Esophagus (tissue), 2 donors: ENCODE measurements at regions not wholly inside any gene's neighbourhood (a gene's known extent, or its start where the extent isn't known, plus 50 kb on each side); places are given as distances from the start of the nearest gene placed in this dataset.
"Not testable (repeated sequence)": the region's sequence is repeated elsewhere in the genome, so short reads cannot be mapped to it uniquely, and the experiment has no call there.

Experiments used
- H3K27ac ChIP-seq, 2 donors: one replicate each; pipeline ENCODE4 v1.5.1; 2013; ENCODE audit warnings: low read depth in 2 of 2, mild to moderate bottlenecking in 2 of 2, inconsistent platforms in 1 of 2, low read length in 1 of 2, moderate library complexity in 1 of 2
- H3K27me3 ChIP-seq, 2 donors: one replicate each; pipeline ENCODE4 v1.6.1; 2013; ENCODE audit warnings: low read length in 2 of 2, control low read depth in 1 of 2, mild to moderate bottlenecking in 1 of 2; ENCODE audit not compliant: insufficient read depth in 2 of 2, control insufficient read depth in 1 of 2
- H3K36me3 ChIP-seq, 2 donors: one replicate each; pipeline ENCODE4 v1.6.1; 2013; ENCODE audit warnings: low read length in 1 of 2; ENCODE audit not compliant: control insufficient read depth in 2 of 2, insufficient read depth in 2 of 2
- H3K4me1 ChIP-seq, 2 donors: one replicate each; pipeline ENCODE4 v1.6.1; 2013; ENCODE audit warnings: low read length in 1 of 2; ENCODE audit not compliant: control insufficient read depth in 2 of 2, insufficient read depth in 2 of 2
- H3K4me3 ChIP-seq, 2 donors: one replicate each; pipeline ENCODE4 v1.5.1; 2013; ENCODE audit warnings: low read length in 2 of 2, mild to moderate bottlenecking in 2 of 2, low read depth in 1 of 2, moderate library complexity in 1 of 2
- H3K9me3 ChIP-seq, 2 donors: one replicate each; pipeline ENCODE4 v1.6.1; 2013; ENCODE audit warnings: mild to moderate bottlenecking in 2 of 2, low read depth in 1 of 2, low read length in 1 of 2, moderate library complexity in 1 of 2; ENCODE audit not compliant: control insufficient read depth in 2 of 2, insufficient read depth in 1 of 2
- WGBS, 2 donors: extraction: QIAGEN DNeasy Blood & Tissue Kit; methylation state at CpG; one replicate each; pipeline ENCODE4 v1.1.7; 2013; 5-methylcytosine and 5-hydroxymethylcytosine counted together
- donor health status: healthy with polysubstance abuse.
- donor health status: Bipolar disorder and iron deficiency.

DNA sequence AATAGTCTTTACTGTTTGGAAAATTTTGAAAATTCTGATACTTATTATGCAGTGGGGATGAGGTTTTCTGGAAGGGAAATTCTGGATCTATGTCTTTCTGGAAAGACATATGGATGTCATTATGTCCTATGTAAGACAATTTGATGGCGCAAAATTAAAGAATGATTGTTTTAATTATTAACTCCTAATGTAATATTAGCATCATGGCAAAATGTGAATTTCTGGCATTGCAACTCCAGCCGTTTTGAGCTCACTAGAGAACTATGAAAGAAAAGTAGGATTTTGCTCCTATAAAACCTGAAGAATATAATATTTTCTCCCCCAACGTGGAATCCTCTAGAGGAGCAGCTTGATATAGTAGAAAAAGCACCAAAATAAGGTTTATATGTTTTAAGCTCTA, 243.2 kb downstream of the RFPL4B start:
- H3K27ac ChIP-seq: no peak overlapping the region
- H3K27me3 ChIP-seq: no peaks in the 10 kb centered on the region
- no peaks in the 10 kb centered on the region for H3K4me1 ChIP-seq
- WGBS, 2 donors: 80 to 81% methylated on average over 3 of the region's 3 CpGs
- no peaks in the 10 kb centered on the region for H3K9me3 ChIP-seq
- no peak overlapping the region for H3K4me3 ChIP-seq
- no peaks in the 10 kb centered on the region for H3K36me3 ChIP-seq

DNA sequence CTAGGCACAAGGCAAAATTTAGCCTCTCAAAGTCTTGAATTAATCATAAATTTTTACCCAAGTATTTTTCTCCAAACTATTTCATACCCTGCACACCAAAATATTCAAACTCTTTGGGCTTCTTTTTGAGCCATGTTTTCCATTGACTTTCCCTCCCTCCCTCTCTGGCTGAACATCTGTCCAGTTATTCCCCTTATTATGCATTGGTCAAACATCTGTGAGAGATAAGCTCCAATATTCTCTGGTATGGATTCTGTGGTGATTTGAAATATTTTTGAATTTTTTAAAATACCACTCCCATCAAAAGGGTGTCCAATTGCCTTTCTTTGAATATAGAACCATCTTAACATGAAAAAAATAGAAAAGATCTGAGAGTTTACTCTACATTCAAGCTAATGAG, 244.2 kb downstream of the RFPL4B start:
- Histone ChIP-seq H3K4me3 (no peak overlapping the region), H3K9me3 (no peaks in the 10 kb centered on the region), H3K4me1 (no peaks in the 10 kb centered on the region)

DNA sequence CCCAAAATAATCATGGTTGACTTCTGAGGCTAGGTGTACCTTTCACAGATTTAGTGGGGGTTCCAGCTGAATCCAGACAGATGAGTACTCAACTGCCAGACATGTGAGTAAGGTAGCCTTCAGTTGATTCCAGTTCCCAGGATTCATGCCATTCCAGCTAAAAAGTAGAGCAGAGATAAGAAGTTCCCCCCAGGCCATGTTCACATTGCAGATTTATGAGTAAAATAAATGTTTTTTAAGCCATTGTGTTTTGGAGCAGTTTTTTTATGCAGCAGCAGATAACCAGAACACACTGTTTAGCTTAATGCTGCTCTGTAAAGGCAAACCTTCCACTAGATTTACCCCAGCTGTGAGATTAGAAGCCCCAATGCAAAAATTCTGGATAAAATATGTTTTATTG, 245.0 kb downstream of the RFPL4B start:
- Histone ChIP-seq H3K27ac (no peak overlapping the region), H3K4me1 (no peaks in the 10 kb centered on the region), H3K9me3 (no peaks in the 10 kb centered on the region), H3K36me3 (no peaks in the 10 kb centered on the region), H3K4me3 (no peak overlapping the region), H3K27me3 (no peaks in the 10 kb centered on the region)

More for the DNA sequence above, 244.2 kb downstream of the RFPL4B start:
- no peak overlapping the region for H3K27ac ChIP-seq
- H3K27me3 ChIP-seq: no peaks in the 10 kb centered on the region
- H3K36me3 ChIP-seq: no peaks in the 10 kb centered on the region

DNA sequence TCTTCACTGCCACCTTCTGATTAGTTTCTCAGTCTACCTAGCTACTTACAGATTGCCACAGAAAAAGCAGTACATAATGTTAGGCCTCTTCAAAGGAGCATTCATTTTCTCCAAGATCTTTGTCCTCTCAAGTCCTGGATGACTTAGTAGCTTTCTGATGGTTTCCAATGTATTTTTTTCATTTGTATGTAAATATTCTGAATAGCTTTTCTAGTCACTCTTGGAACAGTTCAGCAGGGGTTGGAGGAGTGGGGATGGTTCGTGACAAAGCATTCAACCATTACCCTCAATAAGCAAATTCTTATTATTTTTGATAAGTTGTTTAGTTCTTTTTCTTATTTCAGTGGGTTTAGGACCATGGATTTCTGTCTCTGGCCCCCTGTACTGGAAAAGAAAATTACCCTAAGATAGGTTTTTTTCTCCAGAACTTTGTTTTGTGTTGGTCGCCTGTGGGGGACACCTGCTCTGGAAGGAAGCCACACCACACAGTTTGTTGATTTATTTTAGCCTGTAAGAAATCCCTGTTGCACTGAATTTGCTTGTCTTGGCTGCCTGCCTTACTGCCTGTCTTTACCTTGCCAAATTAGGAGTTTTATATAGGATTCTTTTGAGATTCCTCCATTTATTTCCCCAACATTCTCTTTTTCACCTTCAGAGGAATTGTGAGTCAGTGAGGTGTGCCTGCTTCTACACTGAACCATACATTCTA, 247.9 kb downstream of the RFPL4B start:
- no peaks in the 10 kb centered on the region for H3K27me3 ChIP-seq
- H3K27ac ChIP-seq: no peak overlapping the region
- 47 to 58% methylated on average over 2 of the region's 2 CpGs for WGBS, 2 donors
- H3K4me1 ChIP-seq: no peaks in the 10 kb centered on the region
- no peak overlapping the region for H3K4me3 ChIP-seq
- no peaks in the 10 kb centered on the region for H3K36me3 ChIP-seq
- H3K9me3 ChIP-seq: no peaks in the 10 kb centered on the region

DNA sequence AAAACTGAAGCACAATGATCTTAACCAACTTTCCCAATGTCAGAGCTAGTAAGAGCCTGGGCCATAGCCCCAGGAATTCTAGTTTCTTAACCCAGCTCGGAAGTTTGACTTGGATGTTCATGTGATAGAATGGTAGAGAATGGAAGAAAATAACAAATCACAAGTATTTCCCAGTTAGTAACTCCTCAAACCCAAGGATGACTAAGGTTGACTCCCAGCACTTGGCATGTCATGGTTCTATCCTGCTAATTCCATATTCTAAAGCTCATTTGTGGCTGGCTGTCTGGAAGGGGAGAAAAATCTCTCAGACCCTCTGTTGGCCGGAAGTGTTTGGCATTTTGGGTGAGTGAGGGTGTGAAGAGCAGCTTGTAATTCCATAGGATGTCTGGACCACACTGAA, 248.7 kb downstream of the RFPL4B start:
- no peaks in the 10 kb centered on the region for H3K36me3 ChIP-seq
- no peaks in the 10 kb centered on the region for H3K27me3 ChIP-seq
- H3K9me3 ChIP-seq: no peaks in the 10 kb centered on the region
- 80 to 85% methylated on average over 2 of the region's 2 CpGs for WGBS, 2 donors
- no peaks in the 10 kb centered on the region for H3K4me1 ChIP-seq
- H3K4me3 ChIP-seq: no peak overlapping the region
- no peak overlapping the region for H3K27ac ChIP-seq

DNA sequence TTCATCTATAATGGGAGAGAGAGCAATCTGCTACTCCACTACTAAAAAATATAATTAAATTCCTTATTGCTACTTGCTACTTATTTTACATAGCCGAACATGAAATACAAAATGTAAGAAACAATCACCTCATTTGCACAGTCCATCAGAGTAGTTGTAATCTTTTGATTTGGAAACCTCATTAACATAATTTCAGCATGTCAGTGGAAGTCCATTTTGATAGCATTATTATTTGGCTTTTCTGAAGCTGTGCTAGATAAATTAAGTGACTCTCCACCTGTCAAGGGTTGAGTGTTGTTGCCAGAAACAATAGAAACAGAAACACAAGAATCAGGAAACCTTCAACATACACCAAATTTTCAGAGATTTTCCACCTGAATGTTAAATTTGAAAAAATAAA, 250.0 kb downstream of the RFPL4B start:
- Histone ChIP-seq H3K4me3 (no peak overlapping the region), H3K27me3 (no peaks in the 10 kb centered on the region), H3K9me3 (peaks cover 0 to 2% of the 10 kb centered on the region in 2 donors), H3K36me3 (no peaks in the 10 kb centered on the region), H3K27ac (no peak overlapping the region), H3K4me1 (no peaks in the 10 kb centered on the region)
- WGBS, 2 donors: 90 to 98% methylated on average over 1 of the region's 1 CpG

DNA sequence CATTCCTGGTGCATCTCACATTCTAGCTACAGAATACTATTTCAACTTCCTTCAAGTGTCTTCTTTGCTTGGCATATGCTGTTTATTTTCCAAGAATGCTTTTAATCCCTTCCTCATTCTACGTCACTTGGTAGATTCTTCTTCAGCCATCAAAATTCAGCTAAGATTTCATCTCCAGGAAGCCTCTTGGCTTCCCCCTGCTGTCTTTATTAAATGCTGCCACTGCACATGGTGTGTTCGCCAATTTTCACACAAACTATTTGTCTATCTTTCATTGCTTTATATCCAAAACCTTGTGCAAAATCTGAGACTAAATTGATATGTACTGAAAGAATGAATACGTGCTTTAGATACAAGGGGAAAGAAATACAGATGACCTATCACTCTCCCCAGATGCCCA, 253.0 kb downstream of the RFPL4B start:
- Histone ChIP-seq H3K4me3 (no peak overlapping the region), H3K4me1 (no peaks in the 10 kb centered on the region), H3K27ac (no peak overlapping the region), H3K36me3 (no peaks in the 10 kb centered on the region), H3K9me3 (peaks cover 0 to 2% of the 10 kb centered on the region in 2 donors), H3K27me3 (no peaks in the 10 kb centered on the region)
- 86 to 88% methylated on average over 3 of the region's 3 CpGs for WGBS, 2 donors

DNA sequence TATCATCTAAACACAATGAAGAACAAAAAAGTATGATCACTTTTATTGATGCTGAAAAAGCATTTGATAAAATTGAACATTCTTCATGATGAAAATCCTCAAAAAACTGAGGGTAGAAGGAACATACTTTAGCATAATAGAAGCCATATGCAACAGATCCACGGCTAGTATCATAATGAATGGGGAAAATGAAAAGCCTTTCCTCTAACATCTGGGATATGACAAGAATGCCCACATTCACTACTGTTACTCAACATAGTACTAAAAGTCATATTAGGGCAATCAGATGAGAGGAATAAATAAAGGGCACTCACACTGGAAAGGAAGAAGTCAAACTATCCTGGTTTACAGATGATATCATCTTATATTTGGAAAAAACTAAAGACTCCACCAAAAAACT, 256.6 kb downstream of the RFPL4B start:
- no peaks in the 10 kb centered on the region for H3K27me3 ChIP-seq
- no peak overlapping the region for H3K4me3 ChIP-seq
- WGBS, 2 donors: 90 to 93% methylated on average over 1 of the region's 1 CpG
- H3K9me3 ChIP-seq: peaks cover 0 to 2% of the 10 kb centered on the region in 2 donors
- H3K36me3 ChIP-seq: no peaks in the 10 kb centered on the region
- no peaks in the 10 kb centered on the region for H3K4me1 ChIP-seq
- no peak overlapping the region for H3K27ac ChIP-seq

DNA sequence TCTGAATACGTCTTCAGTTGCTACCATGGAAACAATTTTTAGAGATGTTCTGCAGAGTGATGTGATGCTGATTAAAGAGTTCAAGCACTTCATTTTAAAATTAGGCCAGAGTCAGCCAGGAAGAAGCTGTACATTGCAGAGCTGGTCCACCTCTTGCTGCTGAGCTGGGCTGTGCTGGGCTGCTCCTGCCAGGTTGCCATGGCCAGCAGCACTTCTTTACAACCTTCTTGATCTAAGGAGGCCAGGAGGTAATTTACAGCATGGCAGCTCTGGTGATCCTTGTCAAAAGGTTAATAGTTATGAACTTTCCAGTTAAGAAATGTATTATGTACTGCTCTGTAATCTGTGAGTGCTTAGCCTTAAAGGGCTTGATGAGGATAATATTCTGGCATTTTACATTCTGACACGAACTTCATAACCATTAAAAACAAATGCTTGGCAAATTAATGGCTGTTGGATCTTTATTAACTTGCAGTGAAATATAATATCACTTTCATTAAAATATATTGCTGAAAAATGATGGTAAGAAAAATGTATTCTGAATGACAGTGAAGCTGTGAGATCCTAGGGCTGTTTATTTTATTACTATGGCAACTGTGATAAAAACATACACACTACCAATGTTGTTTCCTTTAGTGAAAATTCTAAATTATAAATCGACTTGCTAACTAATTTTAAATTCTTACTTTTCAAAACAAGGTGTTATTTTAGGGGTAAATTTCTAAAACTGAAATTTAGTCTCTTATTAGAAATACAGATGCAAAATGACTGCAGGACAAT, 259.7 kb downstream of the RFPL4B start:
- Histone ChIP-seq H3K4me1 (no peaks in the 10 kb centered on the region), H3K27me3 (no peaks in the 10 kb centered on the region), H3K4me3 (no peak overlapping the region), H3K27ac (no peak overlapping the region), H3K9me3 (peaks cover 0 to 3% of the 10 kb centered on the region in 2 donors), H3K36me3 (no peaks in the 10 kb centered on the region)
- 26 to 42% methylated on average over 3 of the region's 3 CpGs for WGBS, 2 donors

DNA sequence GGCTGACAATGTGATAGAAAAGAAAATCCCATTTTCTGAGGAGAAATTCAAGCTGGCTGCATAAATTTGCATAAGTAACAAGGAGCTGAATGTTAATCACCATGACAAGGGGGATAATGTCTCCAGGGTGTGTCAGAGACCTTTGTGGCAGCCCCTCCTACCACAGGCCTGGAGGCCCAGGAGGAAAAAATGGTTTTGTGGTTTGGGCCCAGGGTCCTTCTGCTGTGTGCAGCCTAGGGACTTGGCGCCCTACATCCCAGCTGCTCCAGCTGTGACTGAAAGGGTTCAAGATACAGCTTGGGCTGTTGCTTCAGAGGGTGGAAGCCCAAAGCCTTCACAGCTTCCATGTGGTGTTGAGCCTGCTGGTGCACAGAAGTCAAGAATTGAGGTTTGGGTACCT, 261.8 kb downstream of the RFPL4B start:
- not testable (repeated sequence) for H3K27ac ChIP-seq, H3K4me3 ChIP-seq, H3K9me3 ChIP-seq, H3K36me3 ChIP-seq, H3K4me1 ChIP-seq, H3K27me3 ChIP-seq
- 88 to 98% methylated on average over 1 of the region's 1 CpG for WGBS, 2 donors
